ENCODE measurements at regions not wholly inside any gene's neighbourhood (a gene's known extent, or its start where the extent isn't known, plus 50 kb on each side); places are given as distances from the start of the nearest gene placed in this dataset.

DNA sequence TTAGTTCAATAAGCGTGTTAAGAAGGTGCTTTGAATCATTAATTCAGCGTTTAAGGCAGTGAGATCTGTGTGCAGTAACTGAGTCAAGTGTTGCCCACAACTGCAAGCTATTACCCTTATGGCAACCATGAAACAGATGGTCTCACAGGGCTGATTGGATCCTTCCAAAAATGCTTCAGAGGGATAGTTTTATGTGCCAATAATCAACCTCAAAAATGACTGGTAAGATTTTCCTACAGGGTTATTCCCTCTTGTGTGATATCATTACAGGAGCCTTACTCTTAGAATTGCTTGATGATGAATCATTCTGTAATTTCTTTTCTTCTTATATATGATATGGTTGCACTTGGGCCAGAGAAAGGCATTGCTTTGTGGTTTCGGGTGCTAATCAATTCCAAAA lies 1299.2 kb upstream of the ATXN8OS start:
- no peak overlapping the region for H3K27ac ChIP-seq (ENCODE audit: extremely low read depth, low read depth, low read length)
- H3K36me3 ChIP-seq (ENCODE audit: control insufficient read depth, insufficient read depth, low read length): no peaks in the 10 kb centered on the region
- no peak overlapping the region for H3K4me3 ChIP-seq
- H2AFZ ChIP-seq (ENCODE audit: low read depth, low read length): no peak overlapping the region
- ATAC-seq: no peak
- no peaks in the 10 kb centered on the region for H3K9me1 ChIP-seq (ENCODE audit: control insufficient read depth, insufficient read depth, low read length)
- 15% methylated on average over 3 of the region's 3 CpGs for WGBS (ENCODE audit: insufficient coverage, low coverage, missing lambda C conversion rate)
- H3K27me3 ChIP-seq (ENCODE audit: control insufficient read depth in 2 of 2, insufficient read depth in 2 of 2, low read length in 2 of 2): no peaks in the 10 kb centered on the region
- H3K79me2 ChIP-seq (ENCODE audit: control insufficient read depth, insufficient read depth, low read length): no peaks in the 10 kb centered on the region
- H3K9me3 ChIP-seq (replicated peaks; ENCODE audit: control insufficient read depth, insufficient read depth, low read depth, low read length): no peaks in the 10 kb centered on the region
- FAIRE-seq: no peak
- no TSS peak for BruUV-seq (replicated peaks)
- ChIA-PET CTCF (ENCODE audit: low intra/inter-chr PET ratio) (no interaction called here), POLR2A (no interaction called here)
- no peak overlapping the region for H3K9ac ChIP-seq (ENCODE audit: insufficient read depth in 1 of 2, low read depth in 2 of 2, low read length in 2 of 2)
- no peaks in the 10 kb centered on the region; a peak in 1 of 5 replicates for H3K4me1 ChIP-seq (replicated peaks in 1 of 2; ENCODE audit: control insufficient read depth in 2 of 2, insufficient read depth in 2 of 2, low read length in 2 of 2)
- DNase-seq (ENCODE audit: extremely low read depth in 1 of 4, low spot score in 3 of 4): no peak
- intact Hi-C loops (cut with micrococcal nuclease) (no loop called here), in situ Hi-C loops (cut with MboI) (no loop called here)
- H3K4me2 ChIP-seq (ENCODE audit: insufficient read depth, low read length): no peak overlapping the region
- TF ChIP-seq SMARCC2 (IDR thresholded peaks at IDR 0.05; ENCODE audit: low read depth): no peak
- no peak for TF ChIP-seq ZFP30 (CRISPR knock-in tag; IDR thresholded peaks at IDR 0.05; ENCODE audit: borderline replicate concordance)
- no peak for TF ChIP-seq MIER1 (IDR thresholded peaks at IDR 0.05; ENCODE audit: low read depth)
- TF ChIP-seq SMAD3 (CRISPR knock-in tag; conservative IDR thresholded peaks at IDR 0.05): no peak
- no peak for TF ChIP-seq SRSF7 (optimal IDR thresholded peaks at IDR 0.05; ENCODE audit: low read depth, low read length)
- no peak for TF ChIP-seq CCNT2 (IDR thresholded peaks at IDR 0.05; ENCODE audit: borderline replicate concordance, extremely low read depth, insufficient read length, low read depth, low read length)
- no peak for TF ChIP-seq ZNF146 (CRISPR knock-in tag; IDR thresholded peaks at IDR 0.05; ENCODE audit: unreplicated experiment)
- TF ChIP-seq, protein P1, sequence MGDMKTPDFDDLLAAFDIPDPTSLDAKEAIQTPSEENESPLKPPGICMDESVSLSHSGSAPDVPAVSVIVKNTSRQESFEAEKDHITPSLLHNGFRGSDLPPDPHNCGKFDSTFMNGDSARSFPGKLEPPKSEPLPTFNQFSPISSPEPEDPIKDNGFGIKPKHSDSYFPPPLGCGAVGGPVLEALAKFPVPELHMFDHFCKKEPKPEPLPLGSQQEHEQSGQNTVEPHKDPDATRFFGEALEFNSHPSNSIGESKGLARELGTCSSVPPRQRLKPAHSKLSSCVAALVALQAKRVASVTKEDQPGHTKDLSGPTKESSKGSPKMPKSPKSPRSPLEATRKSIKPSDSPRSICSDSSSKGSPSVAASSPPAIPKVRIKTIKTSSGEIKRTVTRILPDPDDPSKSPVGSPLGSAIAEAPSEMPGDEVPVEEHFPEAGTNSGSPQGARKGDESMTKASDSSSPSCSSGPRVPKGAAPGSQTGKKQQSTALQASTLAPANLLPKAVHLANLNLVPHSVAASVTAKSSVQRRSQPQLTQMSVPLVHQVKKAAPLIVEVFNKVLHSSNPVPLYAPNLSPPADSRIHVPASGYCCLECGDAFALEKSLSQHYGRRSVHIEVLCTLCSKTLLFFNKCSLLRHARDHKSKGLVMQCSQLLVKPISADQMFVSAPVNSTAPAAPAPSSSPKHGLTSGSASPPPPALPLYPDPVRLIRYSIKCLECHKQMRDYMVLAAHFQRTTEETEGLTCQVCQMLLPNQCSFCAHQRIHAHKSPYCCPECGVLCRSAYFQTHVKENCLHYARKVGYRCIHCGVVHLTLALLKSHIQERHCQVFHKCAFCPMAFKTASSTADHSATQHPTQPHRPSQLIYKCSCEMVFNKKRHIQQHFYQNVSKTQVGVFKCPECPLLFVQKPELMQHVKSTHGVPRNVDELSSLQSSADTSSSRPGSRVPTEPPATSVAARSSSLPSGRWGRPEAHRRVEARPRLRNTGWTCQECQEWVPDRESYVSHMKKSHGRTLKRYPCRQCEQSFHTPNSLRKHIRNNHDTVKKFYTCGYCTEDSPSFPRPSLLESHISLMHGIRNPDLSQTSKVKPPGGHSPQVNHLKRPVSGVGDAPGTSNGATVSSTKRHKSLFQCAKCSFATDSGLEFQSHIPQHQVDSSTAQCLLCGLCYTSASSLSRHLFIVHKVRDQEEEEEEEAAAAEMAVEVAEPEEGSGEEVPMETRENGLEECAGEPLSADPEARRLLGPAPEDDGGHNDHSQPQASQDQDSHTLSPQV (IDR thresholded peaks at IDR 0.05): no peak
- no peak for TF ChIP-seq MCM7 (IDR thresholded peaks at IDR 0.05)
- TF ChIP-seq, protein P2, sequence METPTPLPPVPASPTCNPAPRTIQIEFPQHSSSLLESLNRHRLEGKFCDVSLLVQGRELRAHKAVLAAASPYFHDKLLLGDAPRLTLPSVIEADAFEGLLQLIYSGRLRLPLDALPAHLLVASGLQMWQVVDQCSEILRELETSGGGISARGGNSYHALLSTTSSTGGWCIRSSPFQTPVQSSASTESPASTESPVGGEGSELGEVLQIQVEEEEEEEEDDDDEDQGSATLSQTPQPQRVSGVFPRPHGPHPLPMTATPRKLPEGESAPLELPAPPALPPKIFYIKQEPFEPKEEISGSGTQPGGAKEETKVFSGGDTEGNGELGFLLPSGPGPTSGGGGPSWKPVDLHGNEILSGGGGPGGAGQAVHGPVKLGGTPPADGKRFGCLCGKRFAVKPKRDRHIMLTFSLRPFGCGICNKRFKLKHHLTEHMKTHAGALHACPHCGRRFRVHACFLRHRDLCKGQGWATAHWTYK (CRISPR knock-in tag; IDR thresholded peaks at IDR 0.05): no peak
- no peak for TF ChIP-seq CAMTA2 (CRISPR knock-in tag; conservative IDR thresholded peaks at IDR 0.05)
- H4K20me1 ChIP-seq (replicated peaks; ENCODE audit: control insufficient read depth, insufficient read depth, low read length): no peaks in the 10 kb centered on the region

Measured in K562 (cell line).